Body of pancreas (tissue), 4 donors: ENCODE measurements at regions not wholly inside any gene's neighbourhood (a gene's known extent, or its start where the extent isn't known, plus 50 kb on each side); places are given as distances from the start of the nearest gene placed in this dataset.

ENCODE experiments used
- ATAC-seq: fragments of 150-250 bp; one replicate; pipeline ENCODE4 v1.9.1; 2016
- DNase-seq, 4 donors: peaks; one replicate each; pipeline ENCODE4 v3.0.0-alpha.2; 2019
- H3K27ac ChIP-seq, 4 donors: fragments of 200-600 bp; sonication (generic); 1 replicate in 3 of 4; 2 replicates in 1 of 4; pipeline versions ENCODE4 v1.5.1 to v1.6.1; 2016 to 2019; ENCODE audit warnings: mild to moderate bottlenecking in 1 of 4, mixed read lengths in 1 of 4, moderate library complexity in 1 of 4
- H3K27me3 ChIP-seq, 2 donors: fragments of 200-600 bp; sonication (generic); one replicate each; pipeline ENCODE4 v1.6.0; 2016; ENCODE audit warnings: mild to moderate bottlenecking in 1 of 2
- H3K36me3 ChIP-seq, 2 donors: fragments of 200-600 bp; sonication (generic); replicated peaks in 1 of 2; 2 replicates each; pipeline ENCODE4 v1.5.1; 2016; ENCODE audit warnings: low read depth in 2 of 2; ENCODE audit not compliant: insufficient read depth in 1 of 2
- H3K4me1 ChIP-seq: fragments of 200-600 bp; sonication (generic); one replicate; pipeline ENCODE4 v1.6.0; 2016
- H3K4me3 ChIP-seq, 2 donors: fragments of 200-600 bp; sonication (generic); 1 replicate in 1 of 2; 2 replicates in 1 of 2; pipeline ENCODE4 v1.5.1; 2016 to 2019
- H3K9me3 ChIP-seq, 3 donors: fragments of 200-600 bp; sonication (generic); 1 replicate in 2 of 3; 2 replicates in 1 of 3; pipeline ENCODE4 v1.5.1; 2016
- POLR2A ChIP-seq, 3 donors: fragments of 450-650 bp; IDR thresholded peaks; one replicate each; pipeline ENCODE4 v1.6.1; 2016; ENCODE audit warnings: antibody characterized with exemption in 3 of 3, mild to moderate bottlenecking in 2 of 3
- WGBS, 2 donors: methylation state at CpG; one replicate each; pipeline ENCODE4 v1.1.5; 2017; 5-methylcytosine and 5-hydroxymethylcytosine counted together
- intact Hi-C: fragments of 100-400 bp; cut with DNase I; formaldehyde crosslinking; loops from one replicate; pipeline ENCODE4 v1.15.1; 2023
- TF ChIP-seq, protein P1 (sequence below), 7 experiments: fragments of 450-650 bp in 4 of 7; fragments of 200-600 bp in 3 of 7; sonication (generic) in 3 of 7; IDR thresholded peaks; one replicate each; pipeline ENCODE4 v1.5.1; 2016 to 2019; ENCODE audit warnings: antibody characterized with exemption in 7 of 7

DNA sequence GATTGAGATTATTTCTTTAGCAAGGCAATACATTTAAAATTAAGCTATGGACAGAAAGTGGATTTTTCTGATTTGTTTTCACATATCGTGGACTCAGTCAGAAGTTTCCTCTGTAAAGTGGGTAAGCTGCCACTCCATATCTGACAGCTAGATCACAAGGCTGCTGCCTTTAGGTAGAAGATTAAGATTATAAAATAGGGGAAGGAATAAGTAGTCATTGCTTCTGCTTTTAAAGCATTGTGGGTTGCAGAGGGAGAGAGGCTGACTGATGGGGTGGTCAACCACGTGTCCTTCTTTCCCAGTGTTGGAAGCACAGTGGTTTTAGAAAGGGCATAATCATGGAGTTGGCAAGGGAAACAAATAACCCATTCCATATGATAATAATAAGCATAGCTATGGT is 74.3 kb upstream of the MOCS2 start:
- H3K4me3 ChIP-seq = no peak overlapping the region
- no peak for ATAC-seq
- no peak overlapping the region for H3K27ac ChIP-seq
- H3K4me1 ChIP-seq = no peaks in the 10 kb centered on the region
- TF ChIP-seq, protein P1, sequence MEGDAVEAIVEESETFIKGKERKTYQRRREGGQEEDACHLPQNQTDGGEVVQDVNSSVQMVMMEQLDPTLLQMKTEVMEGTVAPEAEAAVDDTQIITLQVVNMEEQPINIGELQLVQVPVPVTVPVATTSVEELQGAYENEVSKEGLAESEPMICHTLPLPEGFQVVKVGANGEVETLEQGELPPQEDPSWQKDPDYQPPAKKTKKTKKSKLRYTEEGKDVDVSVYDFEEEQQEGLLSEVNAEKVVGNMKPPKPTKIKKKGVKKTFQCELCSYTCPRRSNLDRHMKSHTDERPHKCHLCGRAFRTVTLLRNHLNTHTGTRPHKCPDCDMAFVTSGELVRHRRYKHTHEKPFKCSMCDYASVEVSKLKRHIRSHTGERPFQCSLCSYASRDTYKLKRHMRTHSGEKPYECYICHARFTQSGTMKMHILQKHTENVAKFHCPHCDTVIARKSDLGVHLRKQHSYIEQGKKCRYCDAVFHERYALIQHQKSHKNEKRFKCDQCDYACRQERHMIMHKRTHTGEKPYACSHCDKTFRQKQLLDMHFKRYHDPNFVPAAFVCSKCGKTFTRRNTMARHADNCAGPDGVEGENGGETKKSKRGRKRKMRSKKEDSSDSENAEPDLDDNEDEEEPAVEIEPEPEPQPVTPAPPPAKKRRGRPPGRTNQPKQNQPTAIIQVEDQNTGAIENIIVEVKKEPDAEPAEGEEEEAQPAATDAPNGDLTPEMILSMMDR (IDR thresholded peaks at IDR 0.05) = no peak
- no peak for TF ChIP-seq POLR2A (IDR thresholded peaks at IDR 0.05)
- H3K27me3 ChIP-seq = no peaks in the 10 kb centered on the region
- no peaks in the 10 kb centered on the region for H3K9me3 ChIP-seq
- H3K36me3 ChIP-seq = no peaks in the 10 kb centered on the region
- 81 to 82% methylated on average over 2 of the region's 2 CpGs for WGBS, 2 donors
- intact Hi-C loops = no loop called here
- no peak for DNase-seq

DNA sequence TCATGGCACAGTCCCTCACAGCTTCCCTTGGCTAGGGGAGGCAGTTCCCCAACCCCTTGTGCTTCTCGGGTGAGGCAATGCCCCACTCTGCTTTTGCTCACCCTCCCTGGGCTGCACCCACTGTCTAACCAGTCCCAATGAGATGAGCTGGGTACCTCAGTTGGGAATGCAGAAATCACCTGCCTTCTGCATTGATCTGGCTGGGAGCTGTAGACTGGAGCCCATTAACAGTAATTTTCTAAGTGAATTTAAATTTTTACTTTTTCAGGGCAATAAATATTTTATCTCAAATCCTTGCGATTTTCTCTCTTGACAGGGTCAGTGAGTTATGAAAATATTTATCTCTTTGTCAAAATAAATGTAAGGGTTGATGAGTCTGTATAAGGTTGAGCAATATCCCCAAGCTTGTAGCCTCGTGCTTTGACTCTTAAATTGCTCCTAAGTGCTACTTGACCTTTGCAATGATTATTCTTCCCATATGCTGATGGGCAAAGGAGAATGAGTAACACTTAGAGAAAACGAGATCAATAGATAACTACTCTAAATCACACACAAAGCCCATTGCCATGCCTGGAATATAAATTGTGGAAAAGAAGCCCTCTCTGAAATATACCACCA is 82.1 kb upstream of the MOCS2 start:
- no peak overlapping the region for H3K4me3 ChIP-seq
- 44 to 49% methylated on average over 4 of the region's 4 CpGs for WGBS, 2 donors
- ATAC-seq (no peak), DNase-seq (no peak)
- intact Hi-C loops = no loop called here
- no peaks in the 10 kb centered on the region for H3K36me3 ChIP-seq
- H3K9me3 ChIP-seq = no peaks in the 10 kb centered on the region
- TF ChIP-seq POLR2A (IDR thresholded peaks at IDR 0.05) = no peak
- TF ChIP-seq, protein P1 (IDR thresholded peaks at IDR 0.05) = no peak
- no peaks in the 10 kb centered on the region for H3K4me1 ChIP-seq
- H3K27me3 ChIP-seq = no peaks in the 10 kb centered on the region
- no peak overlapping the region for H3K27ac ChIP-seq

DNA sequence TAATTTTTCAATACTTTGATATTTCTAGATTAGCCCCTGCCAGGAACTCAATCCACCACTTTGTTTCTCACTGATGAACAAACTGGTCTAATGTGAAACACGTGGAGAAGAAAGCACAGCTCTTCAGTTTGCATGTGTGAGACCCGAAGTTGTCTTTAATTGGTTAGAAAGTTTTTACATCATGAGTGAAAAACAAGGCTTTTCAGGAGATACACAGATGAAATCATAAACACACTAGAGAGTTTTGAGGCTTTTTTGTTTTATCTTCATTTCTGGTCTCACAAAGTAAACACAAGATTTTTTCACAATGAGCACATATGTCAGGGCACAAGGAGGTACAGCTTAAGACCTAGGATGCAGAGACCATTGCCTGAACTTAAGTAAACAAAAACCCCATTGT is 84.5 kb upstream of the MOCS2 start:
- H3K4me1 ChIP-seq = no peaks in the 10 kb centered on the region
- no peak overlapping the region for H3K27ac ChIP-seq
- intact Hi-C loops = no loop called here
- no peak overlapping the region for H3K4me3 ChIP-seq
- TF ChIP-seq, protein P1 (IDR thresholded peaks at IDR 0.05) = no peak
- TF ChIP-seq POLR2A (IDR thresholded peaks at IDR 0.05) = no peak
- ATAC-seq (no peak), DNase-seq (no peak)
- no peaks in the 10 kb centered on the region for H3K27me3 ChIP-seq
- no peaks in the 10 kb centered on the region for H3K36me3 ChIP-seq
- no peaks in the 10 kb centered on the region for H3K9me3 ChIP-seq
- WGBS, 2 donors = 30 to 39% methylated on average over 2 of the region's 2 CpGs

DNA sequence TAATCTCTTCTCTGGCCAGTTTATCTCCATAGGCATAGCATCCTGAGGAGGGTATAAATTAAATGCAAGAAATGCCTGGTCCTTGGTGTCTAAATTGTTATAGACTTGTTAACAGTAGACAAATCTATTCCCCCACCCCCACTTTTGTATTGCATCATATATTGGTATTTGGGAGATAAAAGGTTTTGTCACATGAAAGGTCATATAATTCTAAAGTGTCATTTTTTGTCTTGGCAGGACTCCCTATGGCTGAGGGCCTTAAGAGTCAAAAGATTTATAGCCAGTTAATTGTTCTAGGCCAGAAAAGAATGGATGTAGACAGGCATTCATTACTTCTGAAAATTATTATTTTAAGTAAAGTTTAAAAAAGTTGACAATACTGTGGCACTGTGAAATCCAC is 90.3 kb upstream of the MOCS2 start:
- no peak for TF ChIP-seq POLR2A (IDR thresholded peaks at IDR 0.05)
- TF ChIP-seq, protein P1 (IDR thresholded peaks at IDR 0.05) = no peak
- Histone ChIP-seq H3K27me3 (no peaks in the 10 kb centered on the region), H3K4me1 (no peaks in the 10 kb centered on the region), H3K27ac (no peak overlapping the region), H3K36me3 (no peaks in the 10 kb centered on the region), H3K9me3 (no peaks in the 10 kb centered on the region), H3K4me3 (no peak overlapping the region)
- ATAC-seq (no peak), DNase-seq (no peak)
- intact Hi-C loops = no loop called here

DNA sequence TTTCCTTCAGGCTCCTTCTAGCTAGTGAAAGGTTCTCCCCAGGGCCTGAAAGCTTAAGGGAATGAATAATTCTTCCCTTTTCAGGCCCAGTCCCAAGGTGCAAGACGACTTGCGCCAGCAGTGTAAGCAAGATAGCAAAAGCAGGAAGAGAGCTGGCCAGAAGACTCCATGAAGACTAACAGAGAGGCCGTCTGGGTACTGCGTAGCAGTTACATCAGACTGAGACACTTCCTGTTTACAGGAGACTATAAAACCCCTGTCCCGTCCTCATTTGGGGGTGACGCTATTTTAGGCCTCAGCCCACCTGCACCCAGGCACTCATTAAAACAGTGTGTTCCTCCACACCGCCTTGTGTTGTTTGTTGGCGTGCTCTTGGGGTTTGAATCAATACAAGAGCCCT is 90.7 kb upstream of the MOCS2 start:
- no peaks in the 10 kb centered on the region for H3K9me3 ChIP-seq
- H3K27me3 ChIP-seq = no peaks in the 10 kb centered on the region
- H3K27ac ChIP-seq = no peak overlapping the region
- no peaks in the 10 kb centered on the region for H3K36me3 ChIP-seq
- TF ChIP-seq POLR2A (IDR thresholded peaks at IDR 0.05) = no peak
- TF ChIP-seq, protein P1 (IDR thresholded peaks at IDR 0.05) = no peak
- intact Hi-C loops = no loop called here
- no peak for ATAC-seq
- DNase-seq = no peak
- no peak overlapping the region for H3K4me3 ChIP-seq
- H3K4me1 ChIP-seq = no peaks in the 10 kb centered on the region
- 76 to 79% methylated on average over 8 of the region's 8 CpGs for WGBS, 2 donors
